Dermis blood vessel endothelial cell (primary cell): ENCODE measurements at regions not wholly inside any gene's neighbourhood (a gene's known extent, or its start where the extent isn't known, plus 50 kb on each side); places are given as distances from the start of the nearest gene placed in this dataset.

Experiments
- DNase-seq: peaks from one replicate; pipeline ENCODE4 v3.0.0; 2010

DNA sequence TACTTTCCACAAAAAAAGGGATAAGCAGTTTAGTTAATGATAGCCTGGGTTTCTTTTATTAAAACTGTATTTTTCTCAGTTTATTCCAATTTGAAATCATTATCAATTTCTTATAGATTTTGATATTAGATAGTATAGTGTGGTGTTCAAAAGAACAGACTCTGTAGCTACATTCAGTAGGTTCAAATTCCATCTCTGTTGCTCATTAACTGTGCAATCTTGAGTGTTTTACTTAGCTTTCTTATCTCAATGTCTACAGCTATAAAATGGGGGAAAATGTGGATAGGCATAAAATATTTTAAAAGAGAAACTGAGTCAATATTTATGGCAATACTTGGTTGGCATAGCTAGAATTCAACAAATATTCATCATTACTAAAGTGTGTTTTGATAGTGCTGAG lies 86.9 kb upstream of the SEMA3A start:
- DNase-seq, result no peak

DNA sequence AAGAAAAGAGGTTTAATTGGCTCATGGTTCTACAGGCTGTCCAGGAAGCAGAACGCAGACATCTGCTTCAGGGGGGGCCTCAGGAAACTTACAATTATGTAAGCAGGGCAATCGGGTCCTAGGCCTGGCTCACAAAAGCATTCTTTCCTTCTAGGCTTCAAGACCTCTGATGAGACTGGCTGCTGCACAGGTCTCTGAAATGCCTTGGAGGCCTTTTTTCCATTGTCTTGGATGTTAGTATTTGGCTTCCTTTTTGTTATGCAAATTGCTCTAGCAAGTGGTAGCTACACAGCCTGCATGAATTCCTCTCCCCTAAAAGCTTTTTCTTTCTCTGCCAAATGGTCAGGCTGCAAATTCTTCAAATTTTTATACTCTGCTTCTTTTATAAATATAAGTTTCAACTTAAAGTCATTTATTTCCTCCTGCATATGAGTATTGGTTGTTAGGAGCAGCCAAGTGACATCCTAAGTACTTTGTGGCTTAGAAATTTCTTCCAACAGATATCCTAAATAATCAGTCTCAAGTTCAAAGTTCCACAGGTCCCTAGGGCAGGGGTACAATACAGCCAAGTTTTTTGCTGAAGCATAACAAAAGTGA lies 83.1 kb upstream of the SEMA3A start:
- no peak for DNase-seq

DNA sequence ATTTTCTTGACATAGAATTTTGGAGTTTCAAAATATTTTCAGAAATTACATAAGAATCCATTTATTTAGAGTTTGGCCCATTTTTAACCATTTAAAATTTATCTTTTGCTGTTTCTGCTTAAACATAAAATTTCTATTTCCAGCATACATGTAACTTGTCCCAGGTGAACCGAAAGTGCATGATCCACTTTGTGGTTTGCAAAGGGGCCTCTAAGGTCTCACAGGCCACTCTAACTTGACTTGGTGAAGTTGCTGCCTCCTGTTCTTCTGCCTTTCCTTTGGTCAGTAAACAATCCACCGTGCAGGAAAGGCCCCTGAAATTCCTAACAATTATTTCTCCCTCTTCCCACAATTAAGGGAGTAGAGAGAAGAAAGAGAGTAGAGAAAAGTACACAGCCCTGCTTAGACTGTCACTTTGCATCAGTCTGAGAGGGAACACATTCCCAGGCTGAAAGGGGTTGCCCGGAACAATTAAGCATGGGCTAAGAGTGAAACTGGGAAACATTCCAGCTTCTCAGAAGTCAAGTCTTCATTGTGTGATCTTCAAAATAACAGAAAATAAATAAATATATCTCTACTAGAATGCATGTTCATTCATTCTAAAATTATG lies 79.5 kb upstream of the SEMA3A start:
- DNase-seq, result peak; percentile 21

DNA sequence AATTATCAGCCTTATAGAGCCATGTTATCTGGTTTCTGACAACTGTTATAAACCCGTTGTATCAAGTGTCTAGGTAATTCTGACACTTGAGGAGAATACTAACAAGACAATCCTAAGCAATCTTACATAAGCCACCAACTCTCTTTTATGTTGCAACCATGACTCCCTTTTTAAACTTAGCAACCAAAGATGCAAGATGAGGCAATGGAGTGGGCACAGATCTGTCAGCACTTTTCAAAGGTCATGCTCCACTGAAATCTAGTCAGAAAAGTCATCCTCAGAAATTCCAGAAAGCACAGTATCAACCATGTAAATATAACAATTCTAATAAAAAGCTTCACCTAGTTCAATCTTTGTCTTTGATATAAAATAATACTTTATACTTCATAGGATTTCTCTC lies 77.0 kb upstream of the SEMA3A start:
- no peak for DNase-seq

DNA sequence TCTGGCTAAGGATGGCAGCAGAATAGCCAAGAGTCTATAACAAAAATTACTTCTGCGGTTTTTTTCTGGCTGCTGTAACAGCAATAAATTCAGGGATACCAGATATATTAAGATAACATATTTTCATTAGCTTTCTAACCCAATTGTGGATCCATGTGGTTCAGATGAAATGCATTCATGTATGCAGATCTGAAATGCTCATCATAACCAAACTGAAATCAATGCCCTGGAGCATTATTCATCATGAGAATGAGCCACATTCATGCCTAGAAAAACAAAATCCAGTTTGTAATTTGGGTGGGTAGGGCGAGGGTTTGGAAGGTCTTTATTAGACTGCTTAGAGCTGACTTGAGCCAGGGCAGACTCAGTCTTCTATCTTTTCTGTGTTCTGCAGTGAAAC lies 69.8 kb upstream of the SEMA3A start:
- no peak for DNase-seq

DNA sequence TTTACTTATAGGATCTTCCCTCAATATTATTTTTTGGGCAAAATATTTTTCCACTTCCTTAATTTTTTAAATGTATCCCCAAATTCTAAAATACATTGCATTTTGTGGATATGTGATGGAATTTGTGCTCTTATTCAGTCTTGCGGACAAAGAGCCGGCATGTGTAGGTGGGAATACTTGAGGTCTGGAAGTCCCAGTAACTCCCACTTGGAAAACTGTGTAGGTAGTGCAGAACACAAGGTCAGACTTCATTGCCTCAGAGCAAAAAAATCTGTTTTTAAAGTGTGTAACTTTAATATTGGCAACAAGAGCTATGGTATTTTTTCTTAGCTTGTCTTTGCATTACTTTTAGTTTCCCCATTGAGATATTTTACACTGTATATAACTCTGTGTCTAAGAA lies 68.5 kb upstream of the SEMA3A start:
- no peak for DNase-seq

DNA sequence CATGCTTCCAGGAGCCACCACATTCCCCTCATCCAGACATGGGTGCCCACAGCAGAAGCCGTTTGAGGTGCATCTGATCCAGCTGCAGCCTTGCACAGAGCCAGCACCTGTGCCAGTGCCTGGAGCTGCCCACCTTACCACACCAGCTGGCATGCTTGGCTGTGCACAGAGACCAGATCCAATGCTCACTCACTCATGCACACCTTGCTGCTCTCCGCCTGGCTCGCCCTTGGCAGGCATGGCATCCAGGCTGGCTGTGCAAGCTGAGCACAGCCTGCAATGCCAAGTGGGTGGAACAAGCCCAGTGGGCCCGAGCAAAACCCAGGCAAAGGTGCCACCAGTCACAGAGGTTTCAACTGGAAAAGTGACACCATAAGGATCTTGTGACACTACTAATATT lies 66.9 kb upstream of the SEMA3A start:
- no peak for DNase-seq

DNA sequence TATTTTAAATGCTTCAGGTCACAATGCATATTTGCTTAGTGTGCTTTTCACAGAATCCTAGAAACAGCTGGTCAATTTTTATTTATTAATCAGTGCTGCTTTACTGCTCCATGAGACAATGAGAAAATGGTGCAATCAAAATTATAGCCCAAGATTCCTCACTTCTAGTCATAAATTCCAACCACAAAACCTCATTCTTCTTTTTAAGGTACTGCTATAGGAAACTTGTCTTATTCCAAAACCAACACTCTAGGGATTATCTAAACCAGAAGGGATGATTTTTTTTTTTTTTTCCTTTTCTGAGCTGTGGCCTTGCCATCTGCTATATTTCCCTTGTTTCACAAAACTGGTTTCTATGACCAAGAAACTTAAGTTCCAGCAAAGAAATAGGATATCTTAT lies 64.0 kb upstream of the SEMA3A start:
- no peak for DNase-seq

DNA sequence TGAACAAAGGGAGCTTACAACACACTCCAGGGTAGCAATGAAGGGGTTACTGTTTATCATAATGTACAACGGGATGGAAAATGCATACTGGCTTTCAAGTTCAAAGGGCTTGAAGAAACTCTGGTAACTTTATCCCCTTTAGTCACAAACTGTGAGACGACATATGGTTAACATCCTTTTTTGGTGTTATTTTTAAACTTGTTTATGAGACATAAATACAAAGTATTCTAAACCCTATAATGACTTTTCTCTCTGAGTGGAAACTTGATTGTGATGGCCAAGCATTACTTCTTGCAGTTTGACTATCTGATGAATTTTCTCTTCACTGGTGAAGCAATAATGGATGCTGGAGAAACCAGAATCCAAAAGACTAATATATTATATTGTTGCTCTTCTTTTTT lies 62.0 kb upstream of the SEMA3A start:
- DNase-seq, result no peak

DNA sequence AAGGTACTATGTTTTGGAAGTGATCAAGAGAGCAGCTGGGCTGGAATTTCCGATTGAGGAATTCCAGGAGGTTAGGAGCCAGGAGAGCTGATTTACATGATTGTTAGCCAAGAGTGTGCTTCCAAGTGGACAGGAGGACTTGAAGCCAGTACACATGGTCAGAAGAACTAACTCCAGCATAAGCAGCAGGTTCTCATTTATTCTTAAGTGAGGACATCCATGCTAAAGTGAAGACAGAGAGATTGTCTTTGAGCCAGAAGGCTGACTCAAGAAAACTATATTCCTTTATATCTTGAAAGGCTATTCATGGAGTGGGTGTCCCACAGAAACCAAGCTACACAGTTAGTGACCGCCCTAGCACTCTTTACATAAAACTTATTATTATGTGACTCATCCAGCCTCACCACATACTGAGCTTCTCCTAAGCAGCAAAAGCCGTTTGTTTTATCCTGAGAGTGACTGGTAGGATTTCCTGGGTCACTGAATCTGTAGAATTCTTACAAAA lies 56.7 kb upstream of the SEMA3A start:
- no peak for DNase-seq

DNA sequence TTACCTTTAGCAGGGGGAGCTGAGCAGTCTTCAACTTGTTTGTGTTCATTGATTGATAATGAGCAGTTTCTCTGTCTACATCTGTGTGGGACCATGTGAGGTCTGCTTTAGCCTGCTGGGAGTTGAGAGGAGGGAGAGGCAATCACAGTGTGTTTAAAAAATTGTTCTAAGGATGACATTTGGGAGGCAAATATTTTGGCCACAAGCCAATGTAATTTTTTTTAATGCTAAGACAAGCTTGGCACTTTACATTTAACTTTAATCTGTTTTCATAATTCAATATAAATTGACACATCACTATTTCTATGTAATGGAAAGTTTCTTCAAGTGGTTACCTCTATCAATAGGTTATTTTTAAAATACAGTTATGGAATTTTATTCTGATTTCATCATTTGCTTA lies 55.9 kb upstream of the SEMA3A start:
- DNase-seq, result no peak

DNA sequence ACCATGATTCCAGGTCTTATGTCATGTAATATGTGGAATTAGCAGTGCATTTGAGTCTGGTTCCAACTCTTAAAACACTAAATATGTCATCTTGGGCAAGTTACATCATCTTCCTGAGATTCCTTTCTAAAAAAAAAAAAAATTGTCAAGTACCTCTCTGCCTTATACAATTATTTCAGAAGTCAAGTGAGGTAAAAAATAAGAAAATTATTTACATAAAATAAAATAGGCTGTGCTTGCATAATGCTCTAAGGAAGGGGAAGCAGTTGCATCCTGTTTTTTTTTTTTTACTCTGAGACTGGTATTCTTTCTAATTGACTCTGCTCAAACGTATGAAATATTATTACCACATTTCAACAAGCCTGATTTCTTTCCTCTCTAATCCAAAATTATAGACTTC lies 55.1 kb upstream of the SEMA3A start:
- peak; percentile 64 for DNase-seq

DNA sequence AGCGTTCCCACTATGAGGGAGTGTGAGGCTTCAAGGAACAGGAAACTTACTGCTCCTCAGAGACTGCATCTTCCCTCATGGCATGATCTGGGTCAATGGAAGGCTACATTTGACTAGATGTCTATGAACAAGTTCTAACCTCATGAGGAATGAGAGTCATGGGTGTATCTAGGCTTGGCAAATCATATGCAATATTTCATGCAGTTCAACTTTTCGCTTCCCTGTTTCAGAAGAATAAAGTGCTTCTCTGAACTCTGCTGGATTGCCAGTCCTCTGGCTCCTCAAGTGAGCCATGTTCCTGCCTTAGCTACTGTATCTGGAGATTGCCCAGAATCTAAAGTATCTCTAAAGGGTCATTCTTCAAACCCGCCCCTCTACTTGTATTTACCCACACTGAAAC lies 54.3 kb upstream of the SEMA3A start:
- DNase-seq, result no peak

DNA sequence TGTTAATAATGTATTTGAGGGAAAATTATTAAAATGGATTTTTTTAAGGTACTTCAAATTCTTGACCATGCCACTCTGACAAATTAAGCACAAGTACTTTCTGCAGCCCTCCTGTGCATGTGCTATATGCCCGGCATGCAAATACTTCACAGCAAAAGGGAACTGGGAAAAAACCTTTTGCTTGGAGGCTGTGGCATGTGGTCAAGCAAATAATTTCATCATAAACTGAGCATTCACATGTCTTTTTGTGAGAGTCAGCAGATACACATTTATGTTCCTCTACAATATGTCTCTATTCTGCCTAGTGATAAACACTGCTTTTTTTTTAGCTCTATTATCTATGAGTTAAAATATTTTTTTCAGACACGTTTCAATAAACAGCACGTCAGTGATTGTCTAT lies 53.7 kb upstream of the SEMA3A start:
- DNase-seq, result no peak

DNA sequence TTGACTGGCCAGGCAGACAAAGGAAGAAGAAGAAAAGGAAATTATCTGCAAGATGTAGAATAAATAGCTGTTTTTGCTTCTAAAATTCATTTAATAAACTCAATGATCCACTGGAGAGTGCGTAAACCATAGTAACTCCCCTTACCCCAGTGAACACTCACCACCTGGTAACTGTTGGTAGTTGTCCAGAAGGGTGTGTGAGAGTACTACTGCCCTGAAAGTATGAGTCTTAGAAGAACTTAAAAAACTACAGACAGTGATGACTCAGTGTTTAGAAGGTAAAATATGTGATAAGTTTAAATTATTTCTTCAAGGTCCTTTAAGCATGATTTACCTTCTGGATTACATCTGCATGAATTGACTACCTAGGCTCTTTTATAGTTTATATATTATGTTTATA lies 53.0 kb upstream of the SEMA3A start:
- DNase-seq, result no peak

DNA sequence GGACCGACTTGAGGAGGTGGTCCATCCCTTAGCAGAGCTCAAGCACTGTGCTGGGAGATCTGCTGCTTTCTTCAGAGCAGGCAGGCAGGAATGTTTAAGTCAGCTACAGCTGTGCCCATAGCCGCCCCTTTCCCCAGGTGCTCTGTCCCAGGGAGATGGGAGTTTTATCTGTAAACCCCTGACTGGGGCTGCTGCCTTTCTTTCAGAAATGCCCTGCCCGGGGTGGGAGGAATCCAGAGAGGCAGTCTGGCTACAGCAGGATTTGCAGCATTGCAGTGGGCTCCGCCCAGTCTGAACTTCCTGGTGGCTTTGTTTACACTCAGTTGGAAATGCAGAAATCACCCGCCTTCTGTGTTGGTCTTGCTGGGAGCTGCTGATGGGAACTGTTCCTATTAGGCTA lies 51.2 kb upstream of the SEMA3A start:
- DNase-seq, result no peak
